ENCODE measurements at regions not wholly inside any gene's neighbourhood (a gene's known extent, or its start where the extent isn't known, plus 50 kb on each side); places are given as distances from the start of the nearest gene placed in this dataset.

DNA sequence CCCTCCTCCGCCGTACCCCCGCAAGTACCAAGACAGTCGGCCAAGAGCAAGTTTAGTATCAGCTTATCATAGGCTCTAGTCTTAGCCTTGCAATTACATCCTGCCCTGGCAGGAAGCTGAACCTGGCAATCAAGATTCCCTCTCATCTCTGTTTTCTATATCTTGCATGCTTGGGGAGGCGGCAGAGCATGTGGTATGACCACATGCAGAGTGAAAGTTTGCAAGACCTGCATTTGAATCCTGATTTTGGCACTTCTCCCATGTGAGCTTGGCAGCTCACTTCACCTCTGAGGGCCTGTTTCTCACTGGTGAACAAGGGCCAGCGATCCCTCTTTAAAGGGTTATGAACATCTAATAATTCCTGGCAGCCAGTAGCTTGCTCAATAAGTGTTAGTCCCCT is 106.1 kb upstream of the FRMD4B start:
- TF ChIP-seq CTCF (IDR thresholded peaks at IDR 0.05), result no peak
- no peaks in the 10 kb centered on the region for H3K4me1 ChIP-seq
- no peaks in the 10 kb centered on the region for H3K9me3 ChIP-seq
- H3K36me3 ChIP-seq, result no peaks in the 10 kb centered on the region
- no peak overlapping the region for H3K4me3 ChIP-seq
- no peak overlapping the region for H3K9ac ChIP-seq (ENCODE audit: low read depth in 2 of 2, low read length in 2 of 2)
- no peaks in the 10 kb centered on the region for H3K27me3 ChIP-seq
- intact Hi-C loops (cut with DNase I), result no loop called here
- no peak for DNase-seq
- no peak overlapping the region for H3K27ac ChIP-seq

DNA sequence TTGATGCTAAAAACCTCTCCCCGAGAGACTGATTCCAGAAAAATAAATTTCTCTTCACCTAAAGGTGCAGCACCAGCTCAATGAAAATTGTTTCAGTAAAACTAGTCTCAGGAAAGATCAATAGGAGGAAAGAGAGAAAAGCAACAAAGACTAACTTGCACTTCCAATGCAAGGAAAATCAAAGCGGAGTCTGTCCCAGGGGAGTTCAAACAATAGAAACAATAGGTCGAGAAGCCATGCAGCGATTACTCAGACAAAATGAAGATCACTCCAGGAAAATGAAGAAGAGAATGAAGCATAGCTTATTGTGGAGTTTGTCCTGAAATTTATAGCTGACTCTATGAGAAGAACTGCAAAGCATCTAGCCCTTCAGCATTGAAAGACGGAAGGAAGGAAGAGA is 105.1 kb upstream of the FRMD4B start:
- H3K4me3 ChIP-seq, result no peak overlapping the region
- no peaks in the 10 kb centered on the region for H3K9me3 ChIP-seq
- intact Hi-C loops (cut with DNase I), result no loop called here
- no peaks in the 10 kb centered on the region for H3K4me1 ChIP-seq
- TF ChIP-seq CTCF (IDR thresholded peaks at IDR 0.05), result no peak
- H3K27ac ChIP-seq, result no peak overlapping the region
- no peak overlapping the region for H3K9ac ChIP-seq (ENCODE audit: low read depth in 2 of 2, low read length in 2 of 2)
- no peaks in the 10 kb centered on the region for H3K36me3 ChIP-seq
- no peaks in the 10 kb centered on the region for H3K27me3 ChIP-seq
- DNase-seq, result no peak

DNA sequence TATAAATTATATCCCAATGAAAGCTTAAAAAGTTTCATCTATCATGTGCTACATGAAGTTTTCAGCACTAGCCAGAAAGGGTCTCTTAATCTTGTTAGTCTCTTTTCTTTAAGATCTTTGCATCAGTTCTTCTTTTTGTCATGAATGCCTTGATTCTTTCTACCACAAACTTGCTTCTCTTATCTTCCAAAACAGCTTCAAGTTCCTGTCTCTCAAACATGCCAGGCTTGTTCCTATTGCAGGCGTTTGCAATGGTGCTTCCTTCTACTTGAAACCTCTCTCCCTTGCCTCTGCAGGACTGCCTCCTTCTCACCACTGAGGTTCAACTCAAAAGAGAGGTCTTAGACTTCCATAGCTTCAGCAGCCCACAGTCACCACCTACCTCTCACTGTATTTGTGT is 104.3 kb upstream of the FRMD4B start:
- DNase-seq, result no peak
- intact Hi-C loops (cut with DNase I), result no loop called here
- TF ChIP-seq CTCF (IDR thresholded peaks at IDR 0.05), result no peak

GRCh38 chr3:69488026-69488425 is 102.1 kb upstream of the FRMD4B start:
- no peak for DNase-seq
- H3K4me1 ChIP-seq, result no peaks in the 10 kb centered on the region
- no peak for TF ChIP-seq CTCF (IDR thresholded peaks at IDR 0.05)
- H3K9me3 ChIP-seq, result no peaks in the 10 kb centered on the region
- no peak overlapping the region for H3K4me3 ChIP-seq
- intact Hi-C loops (cut with DNase I), result no loop called here
- H3K27me3 ChIP-seq, result no peaks in the 10 kb centered on the region
- H3K27ac ChIP-seq, result no peak overlapping the region
- H3K36me3 ChIP-seq, result no peaks in the 10 kb centered on the region
- no peak overlapping the region for H3K9ac ChIP-seq (ENCODE audit: low read depth in 2 of 2, low read length in 2 of 2)

More for the DNA sequence above, 104.3 kb upstream of the FRMD4B start:
- no peaks in the 10 kb centered on the region for H3K9me3 ChIP-seq
- no peaks in the 10 kb centered on the region for H3K4me1 ChIP-seq
- no peaks in the 10 kb centered on the region for H3K36me3 ChIP-seq
- H3K9ac ChIP-seq (ENCODE audit: low read depth in 2 of 2, low read length in 2 of 2), result no peak overlapping the region
- no peak overlapping the region for H3K27ac ChIP-seq
- no peaks in the 10 kb centered on the region for H3K27me3 ChIP-seq
- H3K4me3 ChIP-seq, result no peak overlapping the region

- no peak overlapping the region for H3K27ac ChIP-seq
- H3K9ac ChIP-seq (ENCODE audit: low read depth in 2 of 2, low read length in 2 of 2), result no peak overlapping the region
- H3K36me3 ChIP-seq, result no peaks in the 10 kb centered on the region
- no peaks in the 10 kb centered on the region for H3K27me3 ChIP-seq
- no peak overlapping the region for H3K4me3 ChIP-seq
- no peak for TF ChIP-seq CTCF (IDR thresholded peaks at IDR 0.05)
- H3K9me3 ChIP-seq, result no peaks in the 10 kb centered on the region
- DNase-seq, result no peak
- H3K4me1 ChIP-seq, result no peaks in the 10 kb centered on the region
- intact Hi-C loops (cut with DNase I), result no loop called here
Measured at GRCh38 chr3:69485489-69485888, 99.6 kb upstream of the FRMD4B start.

Measured in colonic mucosa (tissue), 4 donors.